Endodermal cell (in vitro differentiated cells): ENCODE measurements at regions not wholly inside any gene's neighbourhood (a gene's known extent, or its start where the extent isn't known, plus 50 kb on each side); places are given as distances from the start of the nearest gene placed in this dataset.

Experiments
- DNase-seq: peaks from one replicate; pipeline ENCODE4 v3.0.0-alpha.2; 2017
- H3K27ac ChIP-seq: 2 replicates; pipeline ENCODE4 v1.5.1; 2013; ENCODE audit warnings: mild to moderate bottlenecking, low read depth, low read length, moderate library complexity
- H3K27me3 ChIP-seq: 2 replicates; pipeline ENCODE4 v1.6.1; 2013; ENCODE audit warnings: mild to moderate bottlenecking, low read length, moderate library complexity; ENCODE audit not compliant: insufficient read depth, control insufficient read depth, poor library complexity, severe bottlenecking
- H3K36me3 ChIP-seq: 2 replicates; pipeline ENCODE4 v1.7.0; 2013; ENCODE audit warnings: mild to moderate bottlenecking, low read length, moderate library complexity; ENCODE audit not compliant: control insufficient read depth, insufficient read depth
- H3K4me1 ChIP-seq: one replicate; pipeline ENCODE4 v1.7.0; 2013; ENCODE audit warnings: low read length; ENCODE audit not compliant: control insufficient read depth, insufficient read depth
- H3K4me3 ChIP-seq: 2 replicates; pipeline ENCODE4 v1.5.1; 2013; ENCODE audit warnings: mild to moderate bottlenecking, low read length, moderate library complexity
- H3K9ac ChIP-seq: 2 replicates; pipeline ENCODE4 v1.6.1; 2013; ENCODE audit warnings: mild to moderate bottlenecking, low read length, moderate library complexity; ENCODE audit not compliant: poor library complexity, severe bottlenecking; ENCODE audit errors: extremely low read depth
- H3K9me3 ChIP-seq: 2 replicates; pipeline ENCODE4 v1.6.1; 2013; ENCODE audit warnings: mild to moderate bottlenecking, low read length, moderate library complexity; ENCODE audit not compliant: control insufficient read depth
- H3K27ac Mint-ChIP-seq: 2 replicates; pipeline ENCODE4 v1.8.0; 2020; ENCODE audit warnings: mixed read lengths
- H3K27me3 Mint-ChIP-seq: 2 replicates; pipeline ENCODE4 v1.8.0; 2021; ENCODE audit warnings: mild to moderate bottlenecking, mixed read lengths; ENCODE audit not compliant: insufficient read depth
- H3K36me3 Mint-ChIP-seq: 2 replicates; pipeline ENCODE4 v1.8.0; 2020; ENCODE audit warnings: low read depth, mixed read lengths
- H3K4me1 Mint-ChIP-seq: 2 replicates; pipeline ENCODE4 v1.8.0; 2020; ENCODE audit warnings: mixed read lengths
- H3K4me3 Mint-ChIP-seq: 2 replicates; pipeline ENCODE4 v1.8.0; 2020; ENCODE audit warnings: mild to moderate bottlenecking, moderate library complexity, mixed read lengths
- H3K9me3 Mint-ChIP-seq: 2 replicates; pipeline ENCODE4 v1.8.0; 2020; ENCODE audit warnings: mild to moderate bottlenecking, mixed read lengths
- CTCF ChIP-seq: fragments of 200-600 bp; sonication (generic); conservative IDR thresholded peaks from 2 replicates; pipeline ENCODE4 v1.5.0; 2021; ENCODE audit warnings: antibody characterized with exemption, mild to moderate bottlenecking
- WGBS, 2 experiments: methylation state at CpG; one replicate each; pipeline versions ENCODE4 v1.1.5 to v1.1.7; 2013; ENCODE audit warnings: missing lambda C conversion rate in 2 of 2, mixed read lengths in 1 of 2; ENCODE audit not compliant: insufficient coverage in 1 of 2, insufficient read length in 1 of 2; 5-methylcytosine and 5-hydroxymethylcytosine counted together

- Mint-ChIP-seq H3K36me3 (no peaks in the 10 kb centered on the region), H3K4me3 (no peak overlapping the region), H3K4me1 (peaks cover 7% of the 10 kb centered on the region), H3K27ac (no peak overlapping the region), H3K9me3 (no peaks in the 10 kb centered on the region), H3K27me3 (no peaks in the 10 kb centered on the region)
- Histone ChIP-seq H3K4me1 (peaks cover under 1% of the 10 kb centered on the region), H3K27ac (no peak overlapping the region), H3K9me3 (no peaks in the 10 kb centered on the region), H3K36me3 (no peaks in the 10 kb centered on the region), H3K27me3 (no peaks in the 10 kb centered on the region), H3K4me3 (no peak overlapping the region), H3K9ac (no peak overlapping the region)
- 83 to 91% methylated on average over 3 of the region's 3 CpGs for WGBS, 2 experiments
- no peak for TF ChIP-seq CTCF
- DNase-seq = no peak
Measured at GRCh38 chr2:183250061-183250460, 125.8 kb downstream of the NUP35 start.

DNA sequence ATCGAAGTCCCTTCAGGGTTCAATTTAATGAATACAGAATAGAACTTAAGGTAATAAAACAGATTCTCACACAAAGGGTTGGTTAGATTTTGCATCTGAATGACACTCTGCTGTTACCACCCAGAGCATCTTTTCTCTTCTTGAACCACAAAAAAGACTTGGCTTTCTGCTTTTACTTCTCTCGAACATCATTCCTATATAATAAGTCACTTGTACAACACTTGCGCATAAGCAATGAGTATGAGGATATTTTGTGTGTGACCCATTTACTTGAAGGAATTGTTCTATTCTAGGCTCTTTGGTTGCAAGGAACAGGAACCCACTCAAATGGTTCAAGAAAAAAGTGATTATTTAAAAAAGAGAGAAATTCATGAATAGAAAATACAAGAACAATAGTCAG, 126.2 kb downstream of the NUP35 start:
- no peak overlapping the region for H3K9ac ChIP-seq
- H3K27ac ChIP-seq = no peak overlapping the region
- no peaks in the 10 kb centered on the region for H3K9me3 Mint-ChIP-seq
- no peaks in the 10 kb centered on the region for H3K27me3 ChIP-seq
- peaks cover 11% of the 10 kb centered on the region for H3K4me1 Mint-ChIP-seq
- H3K9me3 ChIP-seq = no peaks in the 10 kb centered on the region
- DNase-seq = no peak
- H3K36me3 Mint-ChIP-seq = no peaks in the 10 kb centered on the region
- H3K27me3 Mint-ChIP-seq = no peaks in the 10 kb centered on the region
- H3K4me1 ChIP-seq = peaks cover 2% of the 10 kb centered on the region
- 96% methylated on average over 3 of the region's 3 CpGs; no CpG with 5 or more reads in 1 of the 2 experiments for WGBS, 2 experiments
- no peak overlapping the region for H3K4me3 Mint-ChIP-seq
- TF ChIP-seq CTCF = no peak
- no peak overlapping the region for H3K27ac Mint-ChIP-seq
- H3K36me3 ChIP-seq = no peaks in the 10 kb centered on the region
- H3K4me3 ChIP-seq = no peak overlapping the region

GRCh38 chr2:183253441-183254130, 129.3 kb downstream of the NUP35 start:
- H3K27me3 Mint-ChIP-seq = no peaks in the 10 kb centered on the region
- Histone ChIP-seq H3K27me3 (no peaks in the 10 kb centered on the region), H3K27ac (no peak overlapping the region), H3K9me3 (no peaks in the 10 kb centered on the region), H3K36me3 (no peaks in the 10 kb centered on the region), H3K9ac (no peak overlapping the region), H3K4me3 (no peak overlapping the region), H3K4me1 (peaks cover 2% of the 10 kb centered on the region)
- no peak for TF ChIP-seq CTCF
- DNase-seq = no peak
- no peaks in the 10 kb centered on the region for H3K9me3 Mint-ChIP-seq
- H3K4me3 Mint-ChIP-seq = no peak overlapping the region
- no peaks in the 10 kb centered on the region for H3K36me3 Mint-ChIP-seq
- H3K4me1 Mint-ChIP-seq = peaks cover 20% of the 10 kb centered on the region
- 94 to 96% methylated on average over 13 to 14 of the region's 14 CpGs for WGBS, 2 experiments
- no peak overlapping the region for H3K27ac Mint-ChIP-seq
